Thyroid gland (tissue), 4 donors: ENCODE measurements at regions not wholly inside any gene's neighbourhood (a gene's known extent, or its start where the extent isn't known, plus 50 kb on each side); places are given as distances from the start of the nearest gene placed in this dataset.

ENCODE experiments used
- POLR2A ChIP-seq, 2 donors: fragments of 450-650 bp; IDR thresholded peaks; one replicate each; pipeline ENCODE4 v1.6.1; 2017; ENCODE audit warnings: antibody characterized with exemption in 2 of 2, mild to moderate bottlenecking in 2 of 2, moderate library complexity in 1 of 2
- TF ChIP-seq, protein P1 (sequence below), 6 experiments: fragments of 200-600 bp in 3 of 6; fragments of 450-650 bp in 3 of 6; sonication (generic) in 3 of 6; IDR thresholded peaks; one replicate each; pipeline ENCODE4 v1.5.1; 2016 to 2019; ENCODE audit warnings: antibody characterized with exemption in 6 of 6, mild to moderate bottlenecking in 2 of 6, inconsistent platforms in 1 of 6, moderate library complexity in 1 of 6

DNA sequence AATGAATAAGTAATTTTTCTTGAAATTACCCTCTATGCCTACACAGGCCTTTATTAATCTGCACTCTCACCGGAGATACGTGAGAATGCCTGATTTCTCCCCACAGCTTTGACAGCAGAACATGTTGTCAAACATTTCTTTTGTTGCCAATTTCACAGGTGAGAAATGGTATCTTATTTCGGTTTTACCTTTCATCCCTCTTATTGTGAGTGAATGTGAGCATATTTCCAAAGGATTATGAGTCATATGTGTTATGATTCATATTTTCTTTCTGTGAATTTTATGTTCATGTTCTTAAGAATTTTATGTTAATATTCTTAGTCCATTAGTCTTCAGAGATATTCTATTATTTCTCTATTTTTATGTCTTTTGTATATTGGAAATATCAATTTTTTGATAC lies 965.1 kb downstream of the CCSER2 start:
- TF ChIP-seq, protein P1, sequence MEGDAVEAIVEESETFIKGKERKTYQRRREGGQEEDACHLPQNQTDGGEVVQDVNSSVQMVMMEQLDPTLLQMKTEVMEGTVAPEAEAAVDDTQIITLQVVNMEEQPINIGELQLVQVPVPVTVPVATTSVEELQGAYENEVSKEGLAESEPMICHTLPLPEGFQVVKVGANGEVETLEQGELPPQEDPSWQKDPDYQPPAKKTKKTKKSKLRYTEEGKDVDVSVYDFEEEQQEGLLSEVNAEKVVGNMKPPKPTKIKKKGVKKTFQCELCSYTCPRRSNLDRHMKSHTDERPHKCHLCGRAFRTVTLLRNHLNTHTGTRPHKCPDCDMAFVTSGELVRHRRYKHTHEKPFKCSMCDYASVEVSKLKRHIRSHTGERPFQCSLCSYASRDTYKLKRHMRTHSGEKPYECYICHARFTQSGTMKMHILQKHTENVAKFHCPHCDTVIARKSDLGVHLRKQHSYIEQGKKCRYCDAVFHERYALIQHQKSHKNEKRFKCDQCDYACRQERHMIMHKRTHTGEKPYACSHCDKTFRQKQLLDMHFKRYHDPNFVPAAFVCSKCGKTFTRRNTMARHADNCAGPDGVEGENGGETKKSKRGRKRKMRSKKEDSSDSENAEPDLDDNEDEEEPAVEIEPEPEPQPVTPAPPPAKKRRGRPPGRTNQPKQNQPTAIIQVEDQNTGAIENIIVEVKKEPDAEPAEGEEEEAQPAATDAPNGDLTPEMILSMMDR (IDR thresholded peaks at IDR 0.05), result no peak
- TF ChIP-seq POLR2A (IDR thresholded peaks at IDR 0.05), result no peak
